Heart left ventricle (tissue), 16 donors: ENCODE measurements at regions not wholly inside any gene's neighbourhood (a gene's known extent, or its start where the extent isn't known, plus 50 kb on each side); places are given as distances from the start of the nearest gene placed in this dataset.
"Not testable (repeated sequence)": the region's sequence is repeated elsewhere in the genome, so short reads cannot be mapped to it uniquely, and the experiment has no call there.

Experiments
- ATAC-seq, 4 donors: fragments of 200-7000 bp; cut with Tn5 transposase; one replicate each; pipeline ENCODE4 v1.9.1; 2020 to 2022; ENCODE audit warnings: moderate library complexity in 4 of 4, mild to moderate bottlenecking in 3 of 4, moderate number of reproducible peaks in 1 of 4
- DNase-seq, 5 donors: peaks; one replicate each; pipeline ENCODE4 v3.0.0-alpha.2; 2020
- H3K27ac ChIP-seq, 12 donors: fragments of 200-600 bp; sonication (generic) in 4 of 12; one replicate each; pipeline versions ENCODE4 v1.5.0 to v1.8.0; 2016 to 2022; ENCODE audit warnings: mild to moderate bottlenecking in 2 of 12
- H3K27me3 ChIP-seq, 9 donors: fragments of 200-600 bp; sonication (generic) in 2 of 9; one replicate each; pipeline versions ENCODE4 v1.5.1 to v1.8.0; 2016 to 2022; ENCODE audit warnings: mild to moderate bottlenecking in 3 of 9
- H3K36me3 ChIP-seq, 9 donors: fragments of 200-600 bp; sonication (generic) in 2 of 9; one replicate each; pipeline versions ENCODE4 v1.5.0 to v1.8.0; 2018 to 2022; ENCODE audit warnings: mild to moderate bottlenecking in 2 of 9
- H3K4me1 ChIP-seq, 12 donors: fragments of 200-600 bp; sonication (generic) in 4 of 12; one replicate each; pipeline versions ENCODE4 v1.5.0 to v1.8.0; 2016 to 2022; ENCODE audit warnings: mild to moderate bottlenecking in 3 of 12
- H3K4me3 ChIP-seq, 12 donors: fragments of 200-600 bp; sonication (generic) in 4 of 12; one replicate each; pipeline versions ENCODE4 v1.5.0 to v1.8.0; 2017 to 2022; ENCODE audit warnings: mild to moderate bottlenecking in 9 of 12, moderate library complexity in 4 of 12
- H3K9me3 ChIP-seq, 12 donors: fragments of 200-600 bp; sonication (generic) in 4 of 12; one replicate each; pipeline versions ENCODE4 v1.5.0 to v1.8.0; 2016 to 2022; ENCODE audit warnings: mild to moderate bottlenecking in 1 of 12
- POLR2A ChIP-seq, 2 donors: fragments of 450-650 bp; IDR thresholded peaks; one replicate each; pipeline ENCODE4 v1.6.1; 2017; ENCODE audit warnings: antibody characterized with exemption in 2 of 2, mild to moderate bottlenecking in 2 of 2, moderate library complexity in 2 of 2
- WGBS, 4 donors: extraction: QIAGEN DNeasy Blood & Tissue Kit in 2 of 4; methylation state at CpG; one replicate each; pipeline versions ENCODE4 v1.1.5 to v1.1.7; 2013 to 2018; 5-methylcytosine and 5-hydroxymethylcytosine counted together
- intact Hi-C, 10 donors: fragments of 100-400 bp; cut with DNase I; formaldehyde crosslinking; loops; one replicate each; pipeline versions ENCODE4 v1.11.1 to v1.14.2; 2022
- TF ChIP-seq, protein P1 (sequence below), 12 donors: fragments of 200-600 bp; sonication (generic) in 4 of 12; IDR thresholded peaks; one replicate each; pipeline versions ENCODE4 v1.5.0 to v1.8.0; 2018 to 2022; ENCODE audit warnings: antibody characterized with exemption in 12 of 12, mild to moderate bottlenecking in 5 of 12
- donor health status: ischemic (EF 13 %, LVEDD 7.1; RV severe dilation, severe dysfunction).
- donor health status: healthy with polysubstance abuse.
- donor health status: DM: no; HTN: yes; CAD: no.
- donor health status: DM: no; HTN: no; CAD: no.
- donor health status: ischemic (EF 25% LVEDD 6.9; RV normal size, moderate dysfunction).
- donor health status: ischemic (EF 25% LVEDD 5.7; RV mildly dilated, moderate dysfunction).
- donor health status: healthy.
- donor health status: DM: yes; HTN: yes; CAD: no.
- donor health status: ischemic (EF 35%, LVEDD 5.7; RV mildly dilated, moderate dysfunction).
- donor health status: nonischemic (EF 11% LVEDD 7.7; RV severe dilation, severe dysfunction).
- donor health status: DM: yes; HTN: yes; CAD: no.
- donor health status: PGD.
- donor health status: ischemic (EF 29% LVEDD 5.4; RV normal size, mild dysfunction).
- donor health status: nonischemic (EF 23%, LVEDD 6.1; RV moderate dilation, normal function).

- intact Hi-C loops = loop anchor here in 2 of 10 donors (5.0 kb wide), 2 partner anchors 171 to 246 kb away; partner anchors contain the start of genes ZNF337 (in 2 of the 2) and NANP (in 1 of the 2)
- WGBS, 4 donors = 17 to 30% (median 19%) methylated on average over 20 to 46 of the region's 46 CpGs
- Histone ChIP-seq H3K4me3 (peak overlapping the region; percentile 32 to 70 (median 53)), H3K4me1 (peaks cover 0 to 36% (median 10%) of the 10 kb centered on the region in 12 donors), H3K36me3 (no peaks in the 10 kb centered on the region), H3K27ac (no peak overlapping the region), H3K27me3 (no peaks in the 10 kb centered on the region), H3K9me3 (no peaks in the 10 kb centered on the region)
- DNase-seq (peak; percentile 77 to 90 (median 86)), ATAC-seq (peak; percentile 77 to 95 (median 90))
- TF ChIP-seq, protein P1, sequence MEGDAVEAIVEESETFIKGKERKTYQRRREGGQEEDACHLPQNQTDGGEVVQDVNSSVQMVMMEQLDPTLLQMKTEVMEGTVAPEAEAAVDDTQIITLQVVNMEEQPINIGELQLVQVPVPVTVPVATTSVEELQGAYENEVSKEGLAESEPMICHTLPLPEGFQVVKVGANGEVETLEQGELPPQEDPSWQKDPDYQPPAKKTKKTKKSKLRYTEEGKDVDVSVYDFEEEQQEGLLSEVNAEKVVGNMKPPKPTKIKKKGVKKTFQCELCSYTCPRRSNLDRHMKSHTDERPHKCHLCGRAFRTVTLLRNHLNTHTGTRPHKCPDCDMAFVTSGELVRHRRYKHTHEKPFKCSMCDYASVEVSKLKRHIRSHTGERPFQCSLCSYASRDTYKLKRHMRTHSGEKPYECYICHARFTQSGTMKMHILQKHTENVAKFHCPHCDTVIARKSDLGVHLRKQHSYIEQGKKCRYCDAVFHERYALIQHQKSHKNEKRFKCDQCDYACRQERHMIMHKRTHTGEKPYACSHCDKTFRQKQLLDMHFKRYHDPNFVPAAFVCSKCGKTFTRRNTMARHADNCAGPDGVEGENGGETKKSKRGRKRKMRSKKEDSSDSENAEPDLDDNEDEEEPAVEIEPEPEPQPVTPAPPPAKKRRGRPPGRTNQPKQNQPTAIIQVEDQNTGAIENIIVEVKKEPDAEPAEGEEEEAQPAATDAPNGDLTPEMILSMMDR (IDR thresholded peaks at IDR 0.05) = peak in 1 of 12 donors; percentile 4
- TF ChIP-seq POLR2A (IDR thresholded peaks at IDR 0.05) = no peak
Observed at GRCh38 chr20:25867776-25868649, 171.4 kb upstream of the ZNF337 start.

- not testable (repeated sequence) for H3K27me3 ChIP-seq, H3K27ac ChIP-seq, DNase-seq, H3K36me3 ChIP-seq, H3K9me3 ChIP-seq, ATAC-seq
- Histone ChIP-seq H3K4me3 (peak overlapping the region in 2 of 12 donors; percentile 56 to 57), H3K4me1 (peaks cover 0 to 44% (median 16%) of the 10 kb centered on the region in 12 donors)
- 89 to 91% (median 90%) methylated on average over 35 of the region's 35 CpGs for WGBS, 4 donors
- intact Hi-C loops = loop anchor here in 2 of 10 donors (5.0 kb wide), 2 partner anchors 170 to 245 kb away; partner anchors contain the start of genes ZNF337 (in 2 of the 2) and NANP (in 1 of the 2)
Observed at GRCh38 chr20:25867015-25867775, 170.5 kb upstream of the ZNF337 start.

GRCh38 chr20:25865715-25866656, 169.3 kb upstream of the ZNF337 start:
- H3K9me3 ChIP-seq = no peaks in the 10 kb centered on the region
- ATAC-seq (peak in 3 of 4 donors; percentile 52 to 59 (median 58)), DNase-seq (peak; percentile 76 to 91 (median 86))
- H3K4me3 ChIP-seq = peak overlapping the region; percentile 2 to 61 (median 48)
- WGBS, 4 donors = 28 to 37% (median 32%) methylated on average over 33 to 43 of the region's 43 CpGs
- TF ChIP-seq, protein P1 (IDR thresholded peaks at IDR 0.05) = peak in 1 of 12 donors; percentile 18
- peak in 1 of 2 donors; percentile 16 for TF ChIP-seq POLR2A (IDR thresholded peaks at IDR 0.05)
- H3K4me1 ChIP-seq = peaks cover 0 to 53% (median 20%) of the 10 kb centered on the region in 12 donors
- H3K27ac ChIP-seq = peak overlapping the region in 3 of 12 donors; percentile 25 to 53 (median 47)
- H3K36me3 ChIP-seq = no peaks in the 10 kb centered on the region
- peaks cover 0 to 7% (median 0%) of the 10 kb centered on the region in 9 donors for H3K27me3 ChIP-seq
- intact Hi-C loops = loop anchor here in 2 of 10 donors (5.0 kb wide), 2 partner anchors 169 to 244 kb away; partner anchors contain the start of genes ZNF337 (in 2 of the 2) and NANP (in 1 of the 2)

DNA sequence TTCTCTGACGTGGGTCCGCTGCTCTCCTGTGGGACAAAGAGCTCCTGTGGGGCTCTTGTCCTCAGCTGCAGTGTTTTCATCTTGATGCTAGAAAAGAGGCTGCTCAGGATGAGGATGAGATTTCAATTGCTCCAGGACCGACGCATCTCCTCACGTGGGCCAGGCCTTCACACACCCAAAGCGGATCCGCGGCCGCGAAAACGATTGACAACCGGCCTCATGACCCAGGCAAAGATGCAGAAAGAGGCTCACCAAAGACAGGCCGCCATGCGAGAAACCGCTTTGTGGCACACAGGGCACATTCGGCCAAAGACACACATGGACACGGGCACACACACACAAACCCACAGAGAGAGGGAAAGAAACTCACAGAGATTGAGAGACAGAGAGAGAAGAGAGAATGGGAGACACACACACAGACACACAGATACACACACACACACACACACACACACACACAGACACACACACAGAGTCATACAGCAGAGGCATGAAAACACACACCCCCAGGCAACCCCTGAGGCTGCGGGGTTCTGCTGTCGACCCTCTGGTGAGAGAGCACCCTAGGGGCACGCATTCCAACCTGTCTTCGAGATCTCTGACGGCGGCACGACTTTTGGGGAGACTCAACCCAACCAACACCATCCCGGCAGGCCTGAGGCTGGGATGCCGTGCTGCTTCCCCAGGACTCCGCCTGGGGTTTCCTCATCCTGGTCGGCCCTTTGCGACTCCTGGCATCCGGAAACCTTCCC, 168.5 kb upstream of the ZNF337 start:
- WGBS, 4 donors = 59 to 68% (median 63%) methylated on average over 26 to 30 of the region's 30 CpGs
- H3K36me3 ChIP-seq, H3K9me3 ChIP-seq, ATAC-seq: not testable (repeated sequence)
- H3K4me3 ChIP-seq = peak overlapping the region; percentile 2 to 61 (median 48)
- peak overlapping the region in 2 of 12 donors; percentile 25 to 53 for H3K27ac ChIP-seq
- intact Hi-C loops = loop anchor here in 2 of 10 donors (5.0 kb wide), 2 partner anchors 168 to 243 kb away; partner anchors contain the start of genes ZNF337 (in 2 of the 2) and NANP (in 1 of the 2)
- peaks cover 0 to 62% (median 23%) of the 10 kb centered on the region in 12 donors for H3K4me1 ChIP-seq
- H3K27me3 ChIP-seq = peaks cover 0 to 13% (median 0%) of the 10 kb centered on the region in 9 donors
- peak in 1 of 5 donors; percentile 55 for DNase-seq
